ENCODE measurements at regions not wholly inside any gene's neighbourhood (a gene's known extent, or its start where the extent isn't known, plus 50 kb on each side); places are given as distances from the start of the nearest gene placed in this dataset.

DNA sequence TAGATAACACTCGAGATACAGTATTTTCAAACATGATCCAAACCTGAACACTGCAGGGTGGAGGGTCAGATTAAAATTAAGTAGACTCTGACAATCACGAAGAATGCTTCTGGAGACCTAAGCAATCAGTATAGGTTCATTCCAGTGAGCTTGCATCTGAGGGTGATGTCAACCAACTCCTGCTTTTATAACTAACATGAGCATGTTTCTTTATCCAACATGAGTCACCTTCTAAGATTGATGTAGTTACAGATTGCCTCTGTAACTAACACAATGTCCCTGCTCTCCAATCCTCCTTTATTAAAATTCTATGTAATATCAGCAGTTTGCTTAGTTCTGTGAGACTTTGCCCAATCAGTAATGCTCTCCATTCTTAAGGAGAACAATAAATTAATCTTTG is 225.7 kb downstream of the ARL6IP6 start:
- no peak for DNase-seq
- H3K4me3 ChIP-seq (ENCODE audit: low read length) = no peak overlapping the region
- no peaks in the 10 kb centered on the region for H3F3A ChIP-seq (ENCODE audit: insufficient read depth, low read length)
- TF ChIP-seq EZH2phosphoT487 (IDR thresholded peaks at IDR 0.05; ENCODE audit: low read length) (no peak), EZH2 (optimal IDR thresholded peaks at IDR 0.05; ENCODE audit: low read depth, low read length) (no peak)
- TF ChIP-seq, protein P1, sequence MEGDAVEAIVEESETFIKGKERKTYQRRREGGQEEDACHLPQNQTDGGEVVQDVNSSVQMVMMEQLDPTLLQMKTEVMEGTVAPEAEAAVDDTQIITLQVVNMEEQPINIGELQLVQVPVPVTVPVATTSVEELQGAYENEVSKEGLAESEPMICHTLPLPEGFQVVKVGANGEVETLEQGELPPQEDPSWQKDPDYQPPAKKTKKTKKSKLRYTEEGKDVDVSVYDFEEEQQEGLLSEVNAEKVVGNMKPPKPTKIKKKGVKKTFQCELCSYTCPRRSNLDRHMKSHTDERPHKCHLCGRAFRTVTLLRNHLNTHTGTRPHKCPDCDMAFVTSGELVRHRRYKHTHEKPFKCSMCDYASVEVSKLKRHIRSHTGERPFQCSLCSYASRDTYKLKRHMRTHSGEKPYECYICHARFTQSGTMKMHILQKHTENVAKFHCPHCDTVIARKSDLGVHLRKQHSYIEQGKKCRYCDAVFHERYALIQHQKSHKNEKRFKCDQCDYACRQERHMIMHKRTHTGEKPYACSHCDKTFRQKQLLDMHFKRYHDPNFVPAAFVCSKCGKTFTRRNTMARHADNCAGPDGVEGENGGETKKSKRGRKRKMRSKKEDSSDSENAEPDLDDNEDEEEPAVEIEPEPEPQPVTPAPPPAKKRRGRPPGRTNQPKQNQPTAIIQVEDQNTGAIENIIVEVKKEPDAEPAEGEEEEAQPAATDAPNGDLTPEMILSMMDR (IDR thresholded peaks at IDR 0.05; ENCODE audit: low read length) = no peak
- H3K27ac ChIP-seq (ENCODE audit: low read length) = no peak overlapping the region
- no peaks in the 10 kb centered on the region for H3K9me3 ChIP-seq (replicated peaks; ENCODE audit: insufficient read depth, low read length)
- no peaks in the 10 kb centered on the region for H3K9me2 ChIP-seq (replicated peaks; ENCODE audit: insufficient read depth, low read length)
- H3K4me2 ChIP-seq (ENCODE audit: low read depth, low read length) = no peak overlapping the region
- H3K27me3 ChIP-seq (replicated peaks; ENCODE audit: insufficient read depth, low read length) = no peaks in the 10 kb centered on the region
- H3K36me3 ChIP-seq (replicated peaks; ENCODE audit: insufficient read depth, low read length) = no peaks in the 10 kb centered on the region
- no peak overlapping the region for H3K9ac ChIP-seq (ENCODE audit: low read length)
- H3K4me1 ChIP-seq (ENCODE audit: low read length) = no peaks in the 10 kb centered on the region
- H4K20me1 ChIP-seq (ENCODE audit: insufficient read depth, low read length) = no peaks in the 10 kb centered on the region
- H2AFZ ChIP-seq (ENCODE audit: low read length) = no peak overlapping the region
- no peaks in the 10 kb centered on the region for H3K79me2 ChIP-seq (ENCODE audit: low read length)

- Histone ChIP-seq H3K9ac (ENCODE audit: low read length) (no peak overlapping the region), H3K4me2 (ENCODE audit: low read depth, low read length) (no peak overlapping the region)
Observed at GRCh38 chr2:152942940-152943440, 224.6 kb downstream of the ARL6IP6 start.

GRCh38 chr2:152930501-152930900 is 212.1 kb downstream of the ARL6IP6 start:
- Histone ChIP-seq H3K9ac (ENCODE audit: low read length) (no peak overlapping the region), H3K4me1 (ENCODE audit: low read length) (0 out of 2 replicates have a peak, but pooled peaks cover 4% of the 10 kb centered on the region), H3F3A (ENCODE audit: insufficient read depth, low read length) (no peaks in the 10 kb centered on the region), H4K20me1 (ENCODE audit: insufficient read depth, low read length) (no peaks in the 10 kb centered on the region), H3K27ac (ENCODE audit: low read length) (no peak overlapping the region), H3K36me3 (replicated peaks; ENCODE audit: insufficient read depth, low read length) (no peaks in the 10 kb centered on the region), H3K9me3 (replicated peaks; ENCODE audit: insufficient read depth, low read length) (no peaks in the 10 kb centered on the region), H3K79me2 (ENCODE audit: low read length) (peaks cover 3% of the 10 kb centered on the region; the same call in 1 of the 2 replicates), H3K4me2 (ENCODE audit: low read depth, low read length) (no peak overlapping the region), H3K9me2 (replicated peaks; ENCODE audit: insufficient read depth, low read length) (no peaks in the 10 kb centered on the region), H3K4me3 (ENCODE audit: low read length) (no peak overlapping the region), H2AFZ (ENCODE audit: low read length) (no peak overlapping the region), H3K27me3 (replicated peaks; ENCODE audit: insufficient read depth, low read length) (no peaks in the 10 kb centered on the region)
- DNase-seq = no peak
- TF ChIP-seq, protein P1 (IDR thresholded peaks at IDR 0.05; ENCODE audit: low read length) = no peak
- TF ChIP-seq EZH2 (optimal IDR thresholded peaks at IDR 0.05; ENCODE audit: low read depth, low read length) (no peak), EZH2phosphoT487 (IDR thresholded peaks at IDR 0.05; ENCODE audit: low read length) (no peak)

More at GRCh38 chr2:152942940-152943440, 224.6 kb downstream of the ARL6IP6 start:
- H2AFZ ChIP-seq (ENCODE audit: low read length) = no peak overlapping the region
- no peaks in the 10 kb centered on the region for H3F3A ChIP-seq (ENCODE audit: insufficient read depth, low read length)
- no peaks in the 10 kb centered on the region for H4K20me1 ChIP-seq (ENCODE audit: insufficient read depth, low read length)
- H3K4me1 ChIP-seq (ENCODE audit: low read length) = no peaks in the 10 kb centered on the region
- H3K9me2 ChIP-seq (replicated peaks; ENCODE audit: insufficient read depth, low read length) = no peaks in the 10 kb centered on the region
- H3K79me2 ChIP-seq (ENCODE audit: low read length) = no peaks in the 10 kb centered on the region
- H3K27me3 ChIP-seq (replicated peaks; ENCODE audit: insufficient read depth, low read length) = no peaks in the 10 kb centered on the region
- no peak for DNase-seq
- H3K9me3 ChIP-seq (replicated peaks; ENCODE audit: insufficient read depth, low read length) = no peaks in the 10 kb centered on the region
- no peak overlapping the region for H3K27ac ChIP-seq (ENCODE audit: low read length)
- TF ChIP-seq, protein P1 (IDR thresholded peaks at IDR 0.05; ENCODE audit: low read length) = no peak
- no peak for TF ChIP-seq EZH2phosphoT487 (IDR thresholded peaks at IDR 0.05; ENCODE audit: low read length)
- no peak for TF ChIP-seq EZH2 (optimal IDR thresholded peaks at IDR 0.05; ENCODE audit: low read depth, low read length)
- H3K36me3 ChIP-seq (replicated peaks; ENCODE audit: insufficient read depth, low read length) = no peaks in the 10 kb centered on the region
- H3K4me3 ChIP-seq (ENCODE audit: low read length) = no peak overlapping the region

Data from MM.1S (cell line).